ENCODE measurements at regions not wholly inside any gene's neighbourhood (a gene's known extent, or its start where the extent isn't known, plus 50 kb on each side); places are given as distances from the start of the nearest gene placed in this dataset.

DNA sequence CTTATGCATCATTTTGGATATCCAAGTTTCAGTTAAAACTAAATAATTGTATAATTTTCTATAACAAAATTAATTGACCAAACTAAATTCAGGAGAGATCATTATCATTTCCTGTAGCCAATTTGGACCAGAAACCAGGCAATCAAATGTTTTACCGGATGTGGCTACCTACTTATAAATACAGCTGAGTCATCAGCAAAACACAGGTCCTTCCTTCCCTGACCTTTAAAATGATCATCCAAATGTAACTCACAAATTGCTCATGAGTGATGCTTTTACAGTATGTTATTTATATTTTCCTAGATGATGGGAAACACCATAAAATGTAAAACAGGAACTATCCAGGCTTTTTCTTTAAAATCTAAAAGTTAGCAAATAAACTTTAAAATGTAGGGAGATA lies 133.7 kb downstream of the CBLN2 start:
- no peak for TF ChIP-seq CTBP1 (IDR thresholded peaks at IDR 0.05; ENCODE audit: borderline replicate concordance)
- no peak for TF ChIP-seq BHLHE40 (IDR thresholded peaks at IDR 0.05; ENCODE audit: borderline replicate concordance)
- TF ChIP-seq SP1 (IDR thresholded peaks at IDR 0.05) = no peak
- no peak for TF ChIP-seq FOXA1 (IDR thresholded peaks at IDR 0.05)
- no peak for TF ChIP-seq FOXM1 (IDR thresholded peaks at IDR 0.05; ENCODE audit: borderline replicate concordance)
- no peak for TF ChIP-seq ELF4 (IDR thresholded peaks at IDR 0.05)
- TF ChIP-seq SUZ12 (IDR thresholded peaks at IDR 0.05) = no peak
- no peak for TF ChIP-seq ZNF384 (IDR thresholded peaks at IDR 0.05)
- no peak for TF ChIP-seq TARDBP (IDR thresholded peaks at IDR 0.05)
- TF ChIP-seq HDGF (IDR thresholded peaks at IDR 0.05; ENCODE audit: borderline replicate concordance) = no peak
